OCI-LY7 (cell line): ENCODE measurements at regions not wholly inside any gene's neighbourhood (a gene's known extent, or its start where the extent isn't known, plus 50 kb on each side); places are given as distances from the start of the nearest gene placed in this dataset.
"Not testable (repeated sequence)": the region's sequence is repeated elsewhere in the genome, so short reads cannot be mapped to it uniquely, and the experiment has no call there.

ENCODE experiments used
- CTCF ChIP-seq: fragments of 200-600 bp; sonication (generic); conservative IDR thresholded peaks from 2 replicates; pipeline ENCODE4 v1.5.1; 2014; ENCODE audit warnings: mild to moderate bottlenecking, antibody characterized with exemption, low read length, moderate library complexity, mixed read lengths
- EZH2phosphoT487 ChIP-seq: fragments of 200-600 bp; sonication (generic); IDR thresholded peaks from 2 replicates; pipeline ENCODE4 v1.6.1; 2018; ENCODE audit warnings: low read depth, borderline replicate concordance, mild to moderate bottlenecking, mixed run types, antibody characterized with exemption, low read length, moderate library complexity, mixed read lengths

- not testable (repeated sequence) for TF ChIP-seq CTCF, EZH2phosphoT487
Observed at GRCh38 chr4:9076974-9077373, 93.2 kb upstream of the FAM90A26 start.
